HEK293 (cell line): ENCODE measurements at regions not wholly inside any gene's neighbourhood (a gene's known extent, or its start where the extent isn't known, plus 50 kb on each side); places are given as distances from the start of the nearest gene placed in this dataset.

Experiments used
- BCL11A ChIP-seq: fragments of 450-650 bp; formaldehyde crosslinking; IDR thresholded peaks from 2 replicates; pipeline ENCODE4 v1.5.1; 2016; ENCODE audit warnings: low read depth, missing biosample characterization, missing genetic modification characterization
- ZNF274 ChIP-seq, 2 experiments: fragments of 200-500 bp in 1 of 2; fragments of 450-650 bp in 1 of 2; sonication (Bioruptor generic) in 1 of 2; formaldehyde crosslinking in 1 of 2; IDR thresholded peaks; 2 replicates each; pipeline versions ENCODE4 v1.5.1 to v1.6.1; 2014 to 2016; ENCODE audit warnings: borderline replicate concordance in 1 of 2, inconsistent platforms in 1 of 2, low read length in 1 of 2, missing biosample characterization in 1 of 2, missing genetic modification characterization in 1 of 2
- ZNF555 ChIP-seq: fragments of 450-650 bp; formaldehyde crosslinking; conservative IDR thresholded peaks from 2 replicates; pipeline ENCODE4 v1.5.1; 2017; ENCODE audit warnings: missing biosample characterization, mild to moderate bottlenecking, missing genetic modification characterization, inconsistent platforms
- TF ChIP-seq, protein P1 (sequence below): fragments of 450-650 bp; IDR thresholded peaks from 2 replicates; pipeline ENCODE4 v1.5.1; 2018; ENCODE audit warnings: missing biosample characterization, mild to moderate bottlenecking, missing genetic modification characterization
- TF ChIP-seq, protein P2 (sequence below): fragments of 450-650 bp; formaldehyde crosslinking; IDR thresholded peaks from 2 replicates; pipeline ENCODE4 v1.5.1; 2016; ENCODE audit warnings: missing biosample characterization, missing genetic modification characterization

DNA sequence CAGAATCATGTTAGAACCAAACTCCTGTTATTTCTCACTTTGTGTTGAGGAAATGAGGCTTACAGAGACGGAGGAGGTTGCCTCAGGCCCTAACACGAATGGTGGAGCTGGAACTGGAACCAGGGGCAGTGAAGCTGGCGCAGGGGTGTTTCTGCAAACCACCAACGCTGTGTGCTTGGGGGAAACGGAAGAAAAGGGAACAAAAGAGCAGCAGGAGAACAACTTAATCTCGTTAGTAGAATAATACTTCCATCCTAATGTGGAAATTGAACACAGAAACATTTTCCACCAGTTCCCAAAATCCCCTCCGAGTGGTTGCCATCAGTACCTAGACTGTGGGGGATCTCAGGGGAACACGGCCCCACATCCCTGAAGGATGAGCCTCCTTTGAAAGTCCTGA, 103.4 kb upstream of the FRMD1 start:
- no peak for TF ChIP-seq BCL11A
- TF ChIP-seq, protein P1, sequence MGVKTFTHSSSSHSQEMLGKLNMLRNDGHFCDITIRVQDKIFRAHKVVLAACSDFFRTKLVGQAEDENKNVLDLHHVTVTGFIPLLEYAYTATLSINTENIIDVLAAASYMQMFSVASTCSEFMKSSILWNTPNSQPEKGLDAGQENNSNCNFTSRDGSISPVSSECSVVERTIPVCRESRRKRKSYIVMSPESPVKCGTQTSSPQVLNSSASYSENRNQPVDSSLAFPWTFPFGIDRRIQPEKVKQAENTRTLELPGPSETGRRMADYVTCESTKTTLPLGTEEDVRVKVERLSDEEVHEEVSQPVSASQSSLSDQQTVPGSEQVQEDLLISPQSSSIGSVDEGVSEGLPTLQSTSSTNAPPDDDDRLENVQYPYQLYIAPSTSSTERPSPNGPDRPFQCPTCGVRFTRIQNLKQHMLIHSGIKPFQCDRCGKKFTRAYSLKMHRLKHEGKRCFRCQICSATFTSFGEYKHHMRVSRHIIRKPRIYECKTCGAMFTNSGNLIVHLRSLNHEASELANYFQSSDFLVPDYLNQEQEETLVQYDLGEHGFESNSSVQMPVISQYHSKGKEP (tag by site-specific recombination): no peak
- TF ChIP-seq ZNF274 (IDR thresholded peaks at IDR 0.05; ENCODE audit: low read length): no peak
- no peak for TF ChIP-seq ZNF274 (tag by site-specific recombination; IDR thresholded peaks at IDR 0.05; ENCODE audit: borderline replicate concordance)
- TF ChIP-seq, protein P2, sequence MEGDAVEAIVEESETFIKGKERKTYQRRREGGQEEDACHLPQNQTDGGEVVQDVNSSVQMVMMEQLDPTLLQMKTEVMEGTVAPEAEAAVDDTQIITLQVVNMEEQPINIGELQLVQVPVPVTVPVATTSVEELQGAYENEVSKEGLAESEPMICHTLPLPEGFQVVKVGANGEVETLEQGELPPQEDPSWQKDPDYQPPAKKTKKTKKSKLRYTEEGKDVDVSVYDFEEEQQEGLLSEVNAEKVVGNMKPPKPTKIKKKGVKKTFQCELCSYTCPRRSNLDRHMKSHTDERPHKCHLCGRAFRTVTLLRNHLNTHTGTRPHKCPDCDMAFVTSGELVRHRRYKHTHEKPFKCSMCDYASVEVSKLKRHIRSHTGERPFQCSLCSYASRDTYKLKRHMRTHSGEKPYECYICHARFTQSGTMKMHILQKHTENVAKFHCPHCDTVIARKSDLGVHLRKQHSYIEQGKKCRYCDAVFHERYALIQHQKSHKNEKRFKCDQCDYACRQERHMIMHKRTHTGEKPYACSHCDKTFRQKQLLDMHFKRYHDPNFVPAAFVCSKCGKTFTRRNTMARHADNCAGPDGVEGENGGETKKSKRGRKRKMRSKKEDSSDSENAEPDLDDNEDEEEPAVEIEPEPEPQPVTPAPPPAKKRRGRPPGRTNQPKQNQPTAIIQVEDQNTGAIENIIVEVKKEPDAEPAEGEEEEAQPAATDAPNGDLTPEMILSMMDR: no peak
- no peak for TF ChIP-seq ZNF555
